ENCODE measurements at regions not wholly inside any gene's neighbourhood (a gene's known extent, or its start where the extent isn't known, plus 50 kb on each side); places are given as distances from the start of the nearest gene placed in this dataset.

DNA sequence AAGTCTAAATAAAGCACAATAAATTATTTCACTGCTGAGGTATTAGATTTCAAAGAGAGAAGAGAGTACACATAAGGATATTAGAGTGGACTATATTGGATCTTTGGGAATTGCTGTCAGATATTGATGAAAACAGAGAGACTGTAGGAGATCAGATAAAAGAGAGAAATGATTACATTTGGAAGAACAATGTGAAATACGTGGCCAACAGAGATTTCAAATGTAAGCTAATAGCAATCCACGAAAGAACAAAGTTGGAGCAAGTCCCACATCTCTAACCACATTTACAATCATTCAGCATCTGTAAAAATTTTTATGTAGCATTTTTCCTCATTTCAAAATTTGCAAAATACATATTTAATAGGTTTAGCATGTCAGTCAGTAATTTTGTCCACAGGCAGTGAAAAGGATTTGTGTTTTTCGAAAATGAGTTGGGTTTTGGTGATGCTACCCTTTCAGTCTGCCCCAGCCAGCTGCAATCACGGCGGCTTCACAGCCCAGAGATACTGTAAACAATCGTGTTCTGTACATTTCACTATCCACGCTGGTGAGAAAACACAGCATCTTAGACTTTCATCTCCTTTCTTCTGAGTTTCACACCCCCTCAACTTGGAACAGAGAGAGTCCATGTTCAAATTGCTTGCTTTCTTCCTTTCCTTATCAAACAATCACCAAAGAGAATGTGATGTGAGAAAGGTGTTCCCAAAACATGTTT, 209.1 kb upstream of the LYPLAL1 start:
- no peaks in the 10 kb centered on the region for H3K4me1 ChIP-seq
- no peak overlapping the region for H3K27ac ChIP-seq
- no peak overlapping the region for H3K4me3 ChIP-seq
- H3K27me3 ChIP-seq = no peaks in the 10 kb centered on the region
- ATAC-seq (ENCODE audit: low FRiP score in 2 of 2) (no peak), DNase-seq (no peak)
- no peaks in the 10 kb centered on the region for H3K36me3 ChIP-seq
- H3K9me3 ChIP-seq = peaks cover 0 to 9% (median 5%) of the 10 kb centered on the region in 4 donors
- WGBS, 2 donors = 67 to 72% methylated on average over 7 of the region's 7 CpGs
- no peak for TF ChIP-seq EP300 (IDR thresholded peaks at IDR 0.05)
- TF ChIP-seq POLR2AphosphoS5 (IDR thresholded peaks at IDR 0.05) = no peak
- no peak for TF ChIP-seq POLR2A (IDR thresholded peaks at IDR 0.05)
- TF ChIP-seq, protein P1, sequence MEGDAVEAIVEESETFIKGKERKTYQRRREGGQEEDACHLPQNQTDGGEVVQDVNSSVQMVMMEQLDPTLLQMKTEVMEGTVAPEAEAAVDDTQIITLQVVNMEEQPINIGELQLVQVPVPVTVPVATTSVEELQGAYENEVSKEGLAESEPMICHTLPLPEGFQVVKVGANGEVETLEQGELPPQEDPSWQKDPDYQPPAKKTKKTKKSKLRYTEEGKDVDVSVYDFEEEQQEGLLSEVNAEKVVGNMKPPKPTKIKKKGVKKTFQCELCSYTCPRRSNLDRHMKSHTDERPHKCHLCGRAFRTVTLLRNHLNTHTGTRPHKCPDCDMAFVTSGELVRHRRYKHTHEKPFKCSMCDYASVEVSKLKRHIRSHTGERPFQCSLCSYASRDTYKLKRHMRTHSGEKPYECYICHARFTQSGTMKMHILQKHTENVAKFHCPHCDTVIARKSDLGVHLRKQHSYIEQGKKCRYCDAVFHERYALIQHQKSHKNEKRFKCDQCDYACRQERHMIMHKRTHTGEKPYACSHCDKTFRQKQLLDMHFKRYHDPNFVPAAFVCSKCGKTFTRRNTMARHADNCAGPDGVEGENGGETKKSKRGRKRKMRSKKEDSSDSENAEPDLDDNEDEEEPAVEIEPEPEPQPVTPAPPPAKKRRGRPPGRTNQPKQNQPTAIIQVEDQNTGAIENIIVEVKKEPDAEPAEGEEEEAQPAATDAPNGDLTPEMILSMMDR (IDR thresholded peaks at IDR 0.05) = no peak

DNA sequence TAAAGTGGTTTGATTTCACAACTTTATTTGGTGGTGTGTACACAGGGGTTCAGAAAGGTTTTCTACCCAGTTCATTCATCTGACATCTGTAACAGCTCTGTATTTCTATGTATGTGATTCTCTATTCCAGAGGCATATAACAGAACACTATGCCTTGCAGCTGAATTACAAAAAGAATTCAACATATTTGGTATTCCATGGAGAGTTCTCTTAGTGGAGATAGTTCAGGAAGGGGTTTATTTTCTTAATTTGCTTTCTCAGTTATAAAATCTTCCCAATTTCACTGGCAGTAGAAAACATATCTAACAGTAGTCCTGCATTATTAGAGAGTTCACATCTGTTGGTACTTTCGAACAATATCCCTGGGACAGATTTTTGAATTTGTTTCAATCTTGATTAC, 207.9 kb upstream of the LYPLAL1 start:
- no peak for TF ChIP-seq EP300 (IDR thresholded peaks at IDR 0.05)
- no peak for ATAC-seq (ENCODE audit: low FRiP score in 2 of 2)
- WGBS, 2 donors = 52 to 76% methylated on average over 1 of the region's 1 CpG

DNA sequence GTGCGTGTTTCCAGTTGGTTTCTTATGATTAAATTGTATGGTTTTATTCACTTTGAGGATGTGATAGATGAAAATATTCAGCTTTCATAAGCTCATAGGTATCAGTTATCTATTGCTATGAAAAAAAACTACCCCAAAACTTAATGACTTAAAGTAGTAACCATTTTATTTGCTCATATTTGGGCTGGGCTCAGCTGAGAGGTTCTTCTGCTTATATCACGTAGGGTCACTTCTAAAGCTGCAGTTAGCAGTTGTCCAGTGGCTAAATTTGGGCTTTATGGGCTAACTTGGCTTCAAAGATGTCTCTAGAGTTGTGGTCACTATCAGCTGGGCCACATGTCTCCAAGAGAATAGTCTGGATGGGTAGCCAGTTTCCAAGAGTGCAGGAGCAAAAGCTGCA, 206.4 kb upstream of the LYPLAL1 start:
- Histone ChIP-seq H3K9me3 (peaks cover 0 to 9% (median 5%) of the 10 kb centered on the region in 4 donors), H3K4me1 (no peaks in the 10 kb centered on the region), H3K27me3 (no peaks in the 10 kb centered on the region), H3K36me3 (no peaks in the 10 kb centered on the region), H3K4me3 (no peak overlapping the region), H3K27ac (no peak overlapping the region)
- 86 to 92% methylated on average over 2 of the region's 2 CpGs for WGBS, 2 donors
- ATAC-seq (ENCODE audit: low FRiP score in 2 of 2) (no peak), DNase-seq (no peak)
- no peak for TF ChIP-seq POLR2AphosphoS5 (IDR thresholded peaks at IDR 0.05)
- no peak for TF ChIP-seq EP300 (IDR thresholded peaks at IDR 0.05)
- no peak for TF ChIP-seq POLR2A (IDR thresholded peaks at IDR 0.05)
- TF ChIP-seq, protein P1 (IDR thresholded peaks at IDR 0.05) = no peak

More for the DNA sequence above, 207.9 kb upstream of the LYPLAL1 start:
- no peaks in the 10 kb centered on the region for H3K27me3 ChIP-seq
- DNase-seq = no peak
- H3K36me3 ChIP-seq = no peaks in the 10 kb centered on the region
- H3K27ac ChIP-seq = no peak overlapping the region
- H3K4me3 ChIP-seq = no peak overlapping the region
- peaks cover 0 to 9% (median 5%) of the 10 kb centered on the region in 4 donors for H3K9me3 ChIP-seq
- H3K4me1 ChIP-seq = no peaks in the 10 kb centered on the region

DNA sequence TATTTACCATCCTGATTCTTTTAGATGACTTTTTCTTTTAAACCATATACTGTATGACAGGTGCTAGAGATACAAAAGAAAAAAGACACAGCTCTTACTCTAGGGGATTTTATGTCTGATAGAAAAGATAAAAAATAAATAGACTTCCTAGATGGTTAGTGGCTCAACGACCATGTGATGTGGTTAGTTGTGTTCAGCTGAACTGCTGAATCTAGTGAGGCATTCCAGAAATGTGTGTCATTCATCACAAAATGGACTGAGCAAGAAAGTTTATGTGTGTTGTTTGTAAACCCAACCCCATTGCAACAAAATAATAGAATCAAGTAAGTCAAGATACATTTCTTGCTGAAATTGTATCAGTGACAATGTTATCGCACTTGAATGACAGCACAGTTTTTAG, 205.8 kb upstream of the LYPLAL1 start:
- Histone ChIP-seq H3K27me3 (no peaks in the 10 kb centered on the region), H3K27ac (no peak overlapping the region), H3K36me3 (no peaks in the 10 kb centered on the region), H3K4me3 (no peak overlapping the region), H3K4me1 (no peaks in the 10 kb centered on the region), H3K9me3 (peaks cover 0 to 9% (median 5%) of the 10 kb centered on the region in 4 donors)
- ATAC-seq (ENCODE audit: low FRiP score in 2 of 2) (no peak), DNase-seq (no peak)
- 84 to 88% methylated on average over 2 of the region's 2 CpGs for WGBS, 2 donors
- TF ChIP-seq, protein P1 (IDR thresholded peaks at IDR 0.05) = no peak
- TF ChIP-seq POLR2AphosphoS5 (IDR thresholded peaks at IDR 0.05) = no peak
- no peak for TF ChIP-seq POLR2A (IDR thresholded peaks at IDR 0.05)
- no peak for TF ChIP-seq EP300 (IDR thresholded peaks at IDR 0.05)

DNA sequence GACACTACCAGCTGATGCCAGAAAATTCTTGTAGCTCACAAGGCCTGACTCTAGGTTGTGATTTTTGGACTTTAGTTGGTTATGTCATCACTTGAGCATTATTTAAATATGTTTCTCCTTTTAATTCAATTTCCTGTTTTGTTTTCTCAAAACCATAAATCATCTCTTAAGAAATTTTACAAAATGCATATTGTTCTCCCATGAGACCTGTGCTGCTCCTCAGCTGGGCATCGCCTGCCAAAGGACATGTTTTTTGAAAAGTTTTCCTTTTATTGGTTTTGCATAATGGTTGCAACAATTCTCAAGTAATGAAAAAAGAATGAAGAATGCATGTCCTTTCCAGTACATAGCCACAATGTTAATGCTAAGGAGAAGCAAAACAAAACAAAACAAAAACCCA, 204.7 kb upstream of the LYPLAL1 start:
- Histone ChIP-seq H3K27me3 (no peaks in the 10 kb centered on the region), H3K4me3 (no peak overlapping the region), H3K9me3 (peaks cover 0 to 9% (median 5%) of the 10 kb centered on the region in 4 donors), H3K27ac (no peak overlapping the region), H3K4me1 (no peaks in the 10 kb centered on the region), H3K36me3 (no peaks in the 10 kb centered on the region)
- DNase-seq = no peak
- TF ChIP-seq POLR2AphosphoS5 (IDR thresholded peaks at IDR 0.05) = no peak
- no peak for TF ChIP-seq POLR2A (IDR thresholded peaks at IDR 0.05)
- TF ChIP-seq, protein P1 (IDR thresholded peaks at IDR 0.05) = no peak
- WGBS, 2 donors = 84 to 97% methylated on average over 1 of the region's 1 CpG
- no peak for ATAC-seq (ENCODE audit: low FRiP score in 2 of 2)

Measured in upper lobe of left lung (tissue), 6 donors.